PC-9 (cell line): ENCODE measurements at regions not wholly inside any gene's neighbourhood (a gene's known extent, or its start where the extent isn't known, plus 50 kb on each side); places are given as distances from the start of the nearest gene placed in this dataset.
A peak's percentile ranks its signal among the peaks of the same experiment; 100 is the strongest.

Experiments
- BruUV-seq: library from RNA; stranded (reverse); fragments of 400-500 nt; replicated peaks from 2 replicates; lab custom pipeline; 2021; lab: Mats Ljungman, UMichigan
- CTCF ChIA-PET: fragments of 300-600 bp; sonication (Branson Sonifier 250); formaldehyde crosslinking; loops from one replicate; lab custom pipeline; 2022; ENCODE audit warnings: antibody characterized with exemption; lab: Charles Lee
- POLR2A ChIA-PET: fragments of 300-600 bp; sonication (Branson Sonifier 250); formaldehyde crosslinking; loops from one replicate; lab custom pipeline; 2022; ENCODE audit warnings: antibody characterized with exemption; ENCODE audit not compliant: unreplicated experiment; lab: Charles Lee
- DNase-seq, 2 experiments: peaks; one replicate each; pipeline versions ENCODE4 v3.0.0 to v3.0.0-alpha.2; 2015 to 2022; ENCODE audit warnings: mixed read lengths in 1 of 2
- H2AFZ ChIP-seq: fragments of 200-600 bp; sonication (generic); 2 replicates; pipeline ENCODE4 v1.8.1; 2017; ENCODE audit warnings: antibody characterized with exemption
- H3F3A ChIP-seq: fragments of 200-600 bp; sonication (generic); 2 replicates; pipeline ENCODE4 v1.8.1; 2017; ENCODE audit warnings: antibody characterized with exemption, mild to moderate bottlenecking, low read depth; ENCODE audit not compliant: insufficient read depth
- H3K27ac ChIP-seq: fragments of 200-600 bp; sonication (generic); 2 replicates; pipeline ENCODE4 v1.6.1; 2016; ENCODE audit warnings: mixed run types
- H3K27me3 ChIP-seq: fragments of 200-600 bp; sonication (generic); 2 replicates; pipeline ENCODE4 v1.6.1; 2016; ENCODE audit warnings: low read depth, mixed run types; ENCODE audit not compliant: insufficient read depth
- H3K36me3 ChIP-seq: fragments of 200-600 bp; sonication (generic); 2 replicates; pipeline ENCODE4 v1.6.1; 2016; ENCODE audit warnings: low read depth, mixed run types
- H3K4me1 ChIP-seq: fragments of 200-600 bp; sonication (generic); replicated peaks from 2 replicates; pipeline ENCODE4 v1.6.1; 2016; ENCODE audit warnings: mixed run types; ENCODE audit not compliant: insufficient read depth
- H3K4me2 ChIP-seq: fragments of 200-600 bp; sonication (generic); 2 replicates; pipeline ENCODE4 v1.6.1; 2017; ENCODE audit warnings: mixed run types
- H3K4me3 ChIP-seq: fragments of 200-600 bp; sonication (generic); 2 replicates; pipeline ENCODE4 v1.6.1; 2016; ENCODE audit warnings: mixed run types
- H3K79me2 ChIP-seq: fragments of 200-600 bp; sonication (generic); 2 replicates; pipeline ENCODE4 v1.6.1; 2017; ENCODE audit warnings: low read depth, mixed run types
- H3K9me2 ChIP-seq: fragments of 200-600 bp; sonication (generic); 2 replicates; pipeline ENCODE4 v1.8.1; 2017; ENCODE audit warnings: mild to moderate bottlenecking; ENCODE audit not compliant: insufficient read depth
- H3K9me3 ChIP-seq: fragments of 200-600 bp; sonication (generic); 2 replicates; pipeline ENCODE4 v1.8.1; 2016; ENCODE audit warnings: low read depth; ENCODE audit not compliant: insufficient read depth
- H4K20me1 ChIP-seq: fragments of 200-600 bp; sonication (generic); 2 replicates; pipeline ENCODE4 v1.8.1; 2017; ENCODE audit not compliant: insufficient read depth
- EZH2 ChIP-seq: fragments of 200-600 bp; sonication (generic); IDR thresholded peaks from 2 replicates; pipeline ENCODE4 v1.8.0; 2017; ENCODE audit warnings: antibody characterized with exemption, low read depth
- intact Hi-C: fragments of 100-400 bp; cut with micrococcal nuclease; formaldehyde crosslinking; loops from one replicate; pipeline ENCODE4 v1.10.0; 2022; ENCODE audit not compliant: unreplicated experiment
- TF ChIP-seq, protein P1 (sequence below): fragments of 200-600 bp; sonication (generic); conservative IDR thresholded peaks from 2 replicates; pipeline ENCODE4 v1.6.1; 2017; ENCODE audit warnings: mixed run types, antibody characterized with exemption, mild to moderate bottlenecking, moderate library complexity

DNA sequence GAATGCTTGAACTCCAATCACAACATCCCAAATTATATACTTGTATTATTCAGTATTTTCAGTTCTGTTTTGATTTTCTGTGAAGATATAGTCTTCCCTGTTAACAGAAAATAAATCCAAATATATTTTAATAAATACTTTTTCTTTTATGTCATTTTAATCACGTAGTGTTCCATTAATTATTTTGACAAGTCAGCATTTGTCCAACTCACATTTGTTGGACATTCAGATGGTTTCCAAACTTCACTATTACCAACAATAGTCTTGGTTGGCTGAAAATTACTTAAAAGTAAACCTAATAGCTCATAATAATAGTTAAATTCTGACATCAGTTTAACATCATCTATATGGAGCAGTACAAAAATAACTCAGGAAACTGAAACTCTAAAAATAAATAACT is 60.7 kb upstream of the SPANXD start:
- intact Hi-C loops: no loop called here
- DNase-seq: no peak
- POLR2A ChIA-PET: no interaction called here
- BruUV-seq: no TSS peak
- Histone ChIP-seq H2AFZ (no peak overlapping the region), H3K79me2 (no peaks in the 10 kb centered on the region), H3K4me2 (no peak overlapping the region), H3K9me3 (no peaks in the 10 kb centered on the region; the same call in 1 of the 2 replicates), H3K4me3 (no peak overlapping the region), H3K9me2 (no peaks in the 10 kb centered on the region), H3K27ac (no peak overlapping the region), H3K27me3 (no peaks in the 10 kb centered on the region), H4K20me1 (no peaks in the 10 kb centered on the region), H3K36me3 (no peaks in the 10 kb centered on the region), H3F3A (peaks cover 16% of the 10 kb centered on the region), H3K4me1 (peaks cover 20% of the 10 kb centered on the region)
- TF ChIP-seq, protein P1, sequence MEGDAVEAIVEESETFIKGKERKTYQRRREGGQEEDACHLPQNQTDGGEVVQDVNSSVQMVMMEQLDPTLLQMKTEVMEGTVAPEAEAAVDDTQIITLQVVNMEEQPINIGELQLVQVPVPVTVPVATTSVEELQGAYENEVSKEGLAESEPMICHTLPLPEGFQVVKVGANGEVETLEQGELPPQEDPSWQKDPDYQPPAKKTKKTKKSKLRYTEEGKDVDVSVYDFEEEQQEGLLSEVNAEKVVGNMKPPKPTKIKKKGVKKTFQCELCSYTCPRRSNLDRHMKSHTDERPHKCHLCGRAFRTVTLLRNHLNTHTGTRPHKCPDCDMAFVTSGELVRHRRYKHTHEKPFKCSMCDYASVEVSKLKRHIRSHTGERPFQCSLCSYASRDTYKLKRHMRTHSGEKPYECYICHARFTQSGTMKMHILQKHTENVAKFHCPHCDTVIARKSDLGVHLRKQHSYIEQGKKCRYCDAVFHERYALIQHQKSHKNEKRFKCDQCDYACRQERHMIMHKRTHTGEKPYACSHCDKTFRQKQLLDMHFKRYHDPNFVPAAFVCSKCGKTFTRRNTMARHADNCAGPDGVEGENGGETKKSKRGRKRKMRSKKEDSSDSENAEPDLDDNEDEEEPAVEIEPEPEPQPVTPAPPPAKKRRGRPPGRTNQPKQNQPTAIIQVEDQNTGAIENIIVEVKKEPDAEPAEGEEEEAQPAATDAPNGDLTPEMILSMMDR: no peak
- no peak for TF ChIP-seq EZH2
- CTCF ChIA-PET: no interaction called here

DNA sequence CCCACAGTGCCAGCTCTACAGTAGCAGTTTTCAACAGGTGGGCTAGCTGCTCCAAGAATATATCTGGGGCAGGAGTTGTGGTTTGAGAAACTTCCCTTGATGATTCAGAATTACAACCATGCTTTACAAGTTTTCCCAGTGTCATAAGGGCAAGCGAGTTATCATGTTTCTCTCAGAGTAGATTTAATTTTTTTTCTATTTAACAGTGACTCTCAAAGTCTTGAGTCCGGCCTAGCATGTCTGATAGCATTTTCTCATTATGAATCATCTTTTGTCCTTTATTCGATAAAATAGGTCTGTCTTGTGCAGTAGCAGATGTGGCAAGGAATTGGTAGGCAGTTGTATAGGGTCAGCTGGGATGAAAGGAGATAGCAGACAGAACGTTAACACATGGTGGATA is 62.2 kb upstream of the SPANXD start:
- Histone ChIP-seq H3K9me2 (no peaks in the 10 kb centered on the region), H4K20me1 (no peaks in the 10 kb centered on the region), H3K4me1 (peaks cover 20% of the 10 kb centered on the region), H3K4me2 (peak overlapping the region; percentile 38), H3K9me3 (no peaks in the 10 kb centered on the region; the same call in 1 of the 2 replicates), H2AFZ (0 out of 2 replicates have a peak overlapping the region, but pooled peaks have one; percentile 48), H3K36me3 (no peaks in the 10 kb centered on the region), H3K79me2 (no peaks in the 10 kb centered on the region), H3K27me3 (no peaks in the 10 kb centered on the region), H3K4me3 (no peak overlapping the region), H3K27ac (peak overlapping the region; percentile 32), H3F3A (peaks cover 16% of the 10 kb centered on the region)
- POLR2A ChIA-PET: no interaction called here
- BruUV-seq: no TSS peak
- DNase-seq: peak; percentile 29 to 86
- intact Hi-C loops: no loop called here
- no peak for TF ChIP-seq EZH2
- TF ChIP-seq, protein P1: no peak
- CTCF ChIA-PET: no interaction called here

DNA sequence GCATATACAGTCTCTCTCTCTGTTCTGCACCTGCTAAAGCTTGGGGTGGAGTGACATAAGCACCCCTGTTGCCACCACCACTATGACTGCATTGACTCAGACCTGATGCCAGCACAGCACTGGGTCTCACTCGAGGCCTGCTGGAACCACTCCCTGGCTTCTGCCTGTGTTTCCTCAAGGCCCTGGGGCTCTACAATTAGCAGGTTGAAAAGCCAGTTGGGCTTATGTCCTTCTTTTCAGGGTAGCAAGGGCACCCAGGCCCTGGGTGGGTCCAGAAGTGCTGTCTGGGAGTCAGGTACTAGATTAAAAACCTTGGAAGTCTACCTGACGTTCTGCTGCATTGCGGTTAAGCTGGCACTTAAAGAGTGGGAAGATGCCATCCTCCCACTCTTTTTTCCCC is 50.5 kb upstream of the MAGEC3 start:
- H3K27me3 ChIP-seq: no peaks in the 10 kb centered on the region
- no peak overlapping the region for H3K27ac ChIP-seq
- H4K20me1 ChIP-seq: no peaks in the 10 kb centered on the region
- no peaks in the 10 kb centered on the region for H3F3A ChIP-seq
- no peak overlapping the region for H3K4me3 ChIP-seq
- no peaks in the 10 kb centered on the region for H3K79me2 ChIP-seq
- ChIA-PET CTCF (no interaction called here), POLR2A (no interaction called here)
- H2AFZ ChIP-seq: no peak overlapping the region
- BruUV-seq: no TSS peak
- no peaks in the 10 kb centered on the region for H3K4me1 ChIP-seq
- no peaks in the 10 kb centered on the region for H3K36me3 ChIP-seq
- TF ChIP-seq, protein P1: no peak
- no peak for TF ChIP-seq EZH2
- no peak for DNase-seq
- intact Hi-C loops: no loop called here
- no peaks in the 10 kb centered on the region for H3K9me2 ChIP-seq
- no peaks in the 10 kb centered on the region for H3K9me3 ChIP-seq
- H3K4me2 ChIP-seq: no peak overlapping the region
